Breast epithelium (tissue), 4 donors: ENCODE measurements at regions not wholly inside any gene's neighbourhood (a gene's known extent, or its start where the extent isn't known, plus 50 kb on each side); places are given as distances from the start of the nearest gene placed in this dataset.
"Not testable (repeated sequence)": the region's sequence is repeated elsewhere in the genome, so short reads cannot be mapped to it uniquely, and the experiment has no call there.

Source experiments
- DNase-seq, 2 donors: peaks; one replicate each; pipeline ENCODE4 v3.0.0-alpha.2; 2019; ENCODE audit warnings: low spot score in 2 of 2
- H3K27ac ChIP-seq, 2 donors: fragments of 200-600 bp; sonication (generic) in 1 of 2; one replicate each; pipeline ENCODE4 v1.5.1; 2016 to 2019; ENCODE audit warnings: mild to moderate bottlenecking in 1 of 2
- H3K27me3 ChIP-seq, 2 donors: fragments of 200-600 bp; sonication (generic) in 1 of 2; one replicate each; pipeline versions ENCODE4 v1.5.1 to v1.6.0; 2017 to 2019; ENCODE audit warnings: control low read depth in 1 of 2, mild to moderate bottlenecking in 1 of 2
- H3K36me3 ChIP-seq: fragments of 200-600 bp; one replicate; pipeline ENCODE4 v1.5.1; 2019
- H3K4me1 ChIP-seq, 2 donors: fragments of 200-600 bp; sonication (generic); one replicate each; pipeline ENCODE4 v1.5.1; 2016 to 2019; ENCODE audit warnings: control low read depth in 1 of 2
- H3K4me3 ChIP-seq, 3 donors: fragments of 200-600 bp; sonication (generic); 1 replicate in 2 of 3; 2 replicates in 1 of 3; pipeline ENCODE4 v1.5.1; 2016 to 2019; ENCODE audit warnings: mild to moderate bottlenecking in 3 of 3, moderate library complexity in 2 of 3
- H3K9me3 ChIP-seq, 2 donors: fragments of 200-600 bp; sonication (generic) in 1 of 2; one replicate each; pipeline ENCODE4 v1.5.1; 2016 to 2019; ENCODE audit warnings: control low read depth in 1 of 2
- POLR2A ChIP-seq: fragments of 450-650 bp; IDR thresholded peaks from one replicate; pipeline ENCODE4 v1.6.1; 2016; ENCODE audit warnings: antibody characterized with exemption, mild to moderate bottlenecking, moderate library complexity
- POLR2AphosphoS5 ChIP-seq, 3 donors: sonication (generic); formaldehyde crosslinking; IDR thresholded peaks; one replicate each; pipeline ENCODE4 v1.6.1; 2017; ENCODE audit warnings: antibody characterized with exemption in 3 of 3
- intact Hi-C: fragments of 100-400 bp; cut with DNase I; formaldehyde crosslinking; loops from one replicate; pipeline ENCODE4 v1.15.1; 2023; ENCODE audit warnings: low total_unique reads
- TF ChIP-seq, protein P1 (sequence below), 3 donors: fragments of 450-650 bp; IDR thresholded peaks; one replicate each; pipeline ENCODE4 v1.5.1; 2016 to 2017; ENCODE audit warnings: antibody characterized with exemption in 3 of 3, mild to moderate bottlenecking in 3 of 3, moderate library complexity in 3 of 3

DNA sequence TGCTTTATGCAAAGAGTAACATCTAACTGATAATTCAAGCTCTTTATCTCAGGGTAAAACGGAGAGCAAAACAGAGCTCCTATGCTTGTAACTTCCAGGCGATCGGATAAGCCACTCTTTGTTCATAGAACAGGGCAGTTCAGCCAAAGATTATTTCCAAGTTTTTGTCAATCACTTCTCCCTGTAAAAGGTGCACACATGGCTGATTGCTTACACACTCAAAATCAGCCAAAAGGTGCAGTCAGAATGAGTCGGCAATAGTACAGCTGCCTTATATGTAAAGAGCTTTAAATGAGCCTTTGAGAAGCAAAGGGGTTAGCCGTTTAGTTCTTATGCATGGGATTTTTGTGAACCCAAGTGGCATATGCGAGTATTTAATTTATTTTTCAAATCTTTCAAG lies 449.6 kb upstream of the POU3F2 start:
- Histone ChIP-seq H3K36me3 (no peaks in the 10 kb centered on the region), H3K27ac (no peak overlapping the region), H3K9me3 (no peaks in the 10 kb centered on the region), H3K27me3 (no peaks in the 10 kb centered on the region), H3K4me3 (no peak overlapping the region), H3K4me1 (no peaks in the 10 kb centered on the region)
- intact Hi-C loops = no loop called here
- TF ChIP-seq POLR2AphosphoS5 (IDR thresholded peaks at IDR 0.05) = no peak
- TF ChIP-seq, protein P1, sequence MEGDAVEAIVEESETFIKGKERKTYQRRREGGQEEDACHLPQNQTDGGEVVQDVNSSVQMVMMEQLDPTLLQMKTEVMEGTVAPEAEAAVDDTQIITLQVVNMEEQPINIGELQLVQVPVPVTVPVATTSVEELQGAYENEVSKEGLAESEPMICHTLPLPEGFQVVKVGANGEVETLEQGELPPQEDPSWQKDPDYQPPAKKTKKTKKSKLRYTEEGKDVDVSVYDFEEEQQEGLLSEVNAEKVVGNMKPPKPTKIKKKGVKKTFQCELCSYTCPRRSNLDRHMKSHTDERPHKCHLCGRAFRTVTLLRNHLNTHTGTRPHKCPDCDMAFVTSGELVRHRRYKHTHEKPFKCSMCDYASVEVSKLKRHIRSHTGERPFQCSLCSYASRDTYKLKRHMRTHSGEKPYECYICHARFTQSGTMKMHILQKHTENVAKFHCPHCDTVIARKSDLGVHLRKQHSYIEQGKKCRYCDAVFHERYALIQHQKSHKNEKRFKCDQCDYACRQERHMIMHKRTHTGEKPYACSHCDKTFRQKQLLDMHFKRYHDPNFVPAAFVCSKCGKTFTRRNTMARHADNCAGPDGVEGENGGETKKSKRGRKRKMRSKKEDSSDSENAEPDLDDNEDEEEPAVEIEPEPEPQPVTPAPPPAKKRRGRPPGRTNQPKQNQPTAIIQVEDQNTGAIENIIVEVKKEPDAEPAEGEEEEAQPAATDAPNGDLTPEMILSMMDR (IDR thresholded peaks at IDR 0.05) = no peak
- DNase-seq = no peak

GRCh38 chr6:98395610-98396166 lies 438.7 kb upstream of the POU3F2 start:
- H3K27ac ChIP-seq = no peak overlapping the region
- no peak for DNase-seq
- H3K36me3 ChIP-seq = no peaks in the 10 kb centered on the region
- no peaks in the 10 kb centered on the region for H3K9me3 ChIP-seq
- no peak overlapping the region for H3K4me3 ChIP-seq
- H3K27me3 ChIP-seq = no peaks in the 10 kb centered on the region
- TF ChIP-seq, protein P1 (IDR thresholded peaks at IDR 0.05) = no peak
- TF ChIP-seq POLR2AphosphoS5 (IDR thresholded peaks at IDR 0.05) (no peak), POLR2A (no peak)
- intact Hi-C loops = no loop called here
- H3K4me1 ChIP-seq = no peaks in the 10 kb centered on the region

GRCh38 chr6:98416027-98416426 lies 418.3 kb upstream of the POU3F2 start:
- DNase-seq = no peak
- Histone ChIP-seq H3K27me3 (no peaks in the 10 kb centered on the region), H3K27ac (no peak overlapping the region), H3K9me3 (no peaks in the 10 kb centered on the region), H3K4me3 (no peak overlapping the region), H3K36me3 (no peaks in the 10 kb centered on the region), H3K4me1 (no peaks in the 10 kb centered on the region)
- TF ChIP-seq POLR2AphosphoS5 (IDR thresholded peaks at IDR 0.05) = no peak
- no peak for TF ChIP-seq POLR2A
- TF ChIP-seq, protein P1 (IDR thresholded peaks at IDR 0.05) = no peak
- intact Hi-C loops = no loop called here

DNA sequence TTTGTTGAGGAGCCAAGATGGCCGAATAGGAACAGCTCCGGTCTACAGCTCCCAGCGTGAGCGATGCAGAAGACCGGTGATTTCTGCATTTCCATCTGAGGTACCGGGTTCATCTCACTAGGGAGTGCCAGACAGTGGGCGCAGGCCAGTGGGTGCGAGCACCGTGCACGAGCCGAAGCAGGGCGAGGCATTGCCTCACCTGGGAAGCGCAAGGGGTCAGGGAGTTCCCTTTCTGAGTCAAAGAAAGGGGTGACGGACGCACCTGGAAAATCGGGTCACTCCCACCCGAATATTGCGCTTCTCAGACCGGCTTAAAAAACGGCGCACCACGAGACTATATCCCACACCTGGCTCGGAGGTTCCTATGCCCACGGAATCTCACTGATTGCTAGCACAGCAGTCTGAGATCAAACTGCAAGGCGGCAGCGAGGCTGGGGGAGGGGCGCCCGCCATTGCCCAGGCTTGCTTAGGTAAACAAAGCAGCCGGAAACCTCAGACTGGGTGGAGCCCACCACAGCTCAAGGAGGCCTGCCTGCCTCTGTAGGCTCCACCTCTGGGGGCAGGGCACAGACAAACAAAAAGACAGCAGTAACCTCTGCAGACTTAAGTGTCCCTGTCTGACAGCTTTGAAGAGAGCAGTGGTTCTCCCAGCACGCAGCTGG lies 417.7 kb upstream of the POU3F2 start:
- H3K27ac ChIP-seq, intact Hi-C loops, H3K9me3 ChIP-seq, H3K4me3 ChIP-seq, DNase-seq, H3K36me3 ChIP-seq, H3K27me3 ChIP-seq, H3K4me1 ChIP-seq: not testable (repeated sequence)

DNA sequence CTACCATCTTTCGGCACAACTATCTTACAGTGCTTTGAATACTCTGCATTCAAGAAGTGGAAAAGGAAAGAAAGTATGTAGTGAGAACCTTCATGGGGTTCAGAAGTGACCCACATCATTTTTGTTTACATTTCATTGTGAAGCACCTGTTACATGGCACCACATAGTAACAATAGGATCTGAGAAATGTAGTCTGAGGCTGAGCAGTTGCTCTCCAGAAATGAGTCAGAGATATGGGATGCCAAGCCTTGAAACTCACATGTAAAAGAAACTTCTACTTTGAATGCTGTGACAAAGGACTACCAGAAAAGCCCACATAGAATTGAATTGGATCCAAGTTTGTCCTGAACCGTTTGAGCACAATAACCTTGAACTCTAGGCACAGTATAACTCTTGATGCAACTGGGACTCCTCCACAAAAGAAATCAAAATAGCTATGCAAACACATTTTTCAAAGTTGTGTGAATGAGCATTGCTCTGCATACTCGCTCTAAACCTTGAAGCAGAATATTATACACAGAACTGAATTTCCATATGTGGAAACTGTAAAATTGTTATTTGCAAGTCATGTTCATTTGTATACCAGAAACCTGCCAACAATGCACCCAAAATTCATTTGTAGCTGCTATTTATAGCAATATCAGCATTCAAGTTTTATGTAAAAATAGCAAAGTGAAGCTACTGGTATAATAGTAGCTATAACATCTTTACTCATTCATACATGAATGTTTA lies 400.9 kb upstream of the POU3F2 start:
- no peaks in the 10 kb centered on the region for H3K4me1 ChIP-seq
- intact Hi-C loops = no loop called here
- no peaks in the 10 kb centered on the region for H3K36me3 ChIP-seq
- no peaks in the 10 kb centered on the region for H3K27me3 ChIP-seq
- H3K27ac ChIP-seq = no peak overlapping the region
- H3K9me3 ChIP-seq = peaks cover 0 to 23% of the 10 kb centered on the region in 2 donors
- DNase-seq = no peak
- no peak overlapping the region for H3K4me3 ChIP-seq
- TF ChIP-seq POLR2AphosphoS5 (IDR thresholded peaks at IDR 0.05) (no peak), POLR2A (no peak)
- TF ChIP-seq, protein P1 (IDR thresholded peaks at IDR 0.05) = no peak
